GM23338 (cell line): ENCODE measurements at regions not wholly inside any gene's neighbourhood (a gene's known extent, or its start where the extent isn't known, plus 50 kb on each side); places are given as distances from the start of the nearest gene placed in this dataset.

ENCODE experiments used
- ATAC-seq: fragments of 200-7000 bp; cut with Tn5 transposase; 3 replicates; pipeline ENCODE4 v1.9.1; 2020
- DNase-seq: peaks from one replicate; pipeline ENCODE4 v3.0.0-alpha.2; 2015; ENCODE audit warnings: low spot score
- H2AFZ ChIP-seq: fragments of 200-600 bp; sonication (generic); 2 replicates; pipeline ENCODE4 v1.8.0; 2016; ENCODE audit warnings: antibody characterized with exemption, mild to moderate bottlenecking, moderate library complexity
- H3F3A ChIP-seq: fragments of 200-600 bp; sonication (generic); replicated peaks from 2 replicates; pipeline ENCODE4 v1.8.0; 2017; ENCODE audit warnings: antibody characterized with exemption, mixed run types, low read depth
- H3K27ac ChIP-seq: fragments of 200-600 bp; sonication (generic); 2 replicates; pipeline ENCODE4 v1.6.1; 2016; ENCODE audit warnings: low read depth
- H3K27me3 ChIP-seq: fragments of 200-600 bp; sonication (generic); 2 replicates; pipeline ENCODE4 v1.8.0; 2016; ENCODE audit warnings: mild to moderate bottlenecking, mixed run types, moderate library complexity; ENCODE audit not compliant: insufficient read depth
- H3K36me3 ChIP-seq: fragments of 200-600 bp; sonication (generic); 2 replicates; pipeline ENCODE4 v1.8.0; 2016; ENCODE audit warnings: mild to moderate bottlenecking; ENCODE audit not compliant: insufficient read depth
- H3K4me1 ChIP-seq: fragments of 200-600 bp; sonication (generic); 2 replicates; pipeline ENCODE4 v1.8.0; 2016; ENCODE audit warnings: mild to moderate bottlenecking, moderate library complexity; ENCODE audit not compliant: insufficient read depth
- H3K4me2 ChIP-seq: fragments of 200-600 bp; sonication (generic); 2 replicates; pipeline ENCODE4 v1.7.1; 2017; ENCODE audit warnings: mixed run types
- H3K4me3 ChIP-seq: fragments of 200-600 bp; sonication (generic); 2 replicates; pipeline ENCODE4 v1.6.1; 2016; ENCODE audit warnings: mixed run types
- H3K79me2 ChIP-seq: fragments of 200-600 bp; sonication (generic); replicated peaks from 2 replicates; pipeline ENCODE4 v1.8.0; 2017; ENCODE audit warnings: mild to moderate bottlenecking; ENCODE audit not compliant: insufficient read depth
- H3K9me2 ChIP-seq: fragments of 200-600 bp; sonication (generic); 2 replicates; pipeline ENCODE4 v1.8.0; 2017; ENCODE audit not compliant: insufficient read depth
- H4K20me1 ChIP-seq: fragments of 200-600 bp; sonication (generic); replicated peaks from 2 replicates; pipeline ENCODE4 v1.8.0; 2017; ENCODE audit warnings: mild to moderate bottlenecking; ENCODE audit not compliant: insufficient read depth
- H3K27ac Mint-ChIP-seq: 2 replicates; pipeline ENCODE4 v1.8.0; 2020; ENCODE audit warnings: inconsistent platforms, mild to moderate bottlenecking, moderate library complexity, mixed read lengths
- H3K27me3 Mint-ChIP-seq: 3 replicates; pipeline ENCODE4 v1.8.0; 2022; ENCODE audit warnings: low read depth, mild to moderate bottlenecking, moderate library complexity, mixed read lengths, inconsistent platforms; ENCODE audit not compliant: insufficient read depth, poor library complexity
- H3K36me3 Mint-ChIP-seq: 3 replicates; pipeline ENCODE4 v1.8.0; 2021; ENCODE audit warnings: low read depth, mild to moderate bottlenecking, inconsistent platforms, moderate library complexity, mixed read lengths
- H3K4me1 Mint-ChIP-seq: 3 replicates; pipeline ENCODE4 v1.8.0; 2020; ENCODE audit warnings: mild to moderate bottlenecking, inconsistent platforms, mixed read lengths
- H3K4me3 Mint-ChIP-seq: 3 replicates; pipeline ENCODE4 v1.8.0; 2021; ENCODE audit warnings: moderate library complexity, mild to moderate bottlenecking, inconsistent platforms, mixed read lengths
- H3K9me3 Mint-ChIP-seq: 3 replicates; pipeline ENCODE4 v1.8.0; 2020; ENCODE audit warnings: moderate library complexity, mild to moderate bottlenecking, inconsistent platforms, mixed read lengths
- CREB1 ChIP-seq: fragments of 250-450 bp; sonication (Bioruptor Pico); IDR thresholded peaks from 2 replicates; pipeline ENCODE4 v1.5.0; 2020; ENCODE audit warnings: low read depth, mild to moderate bottlenecking, moderate library complexity
- CTCF ChIP-seq, 2 experiments: fragments of 200-600 bp in 1 of 2; sonication (generic) in 1 of 2; conservative IDR thresholded peaks; 2 replicates each; pipeline versions ENCODE4 v1.5.1 to v1.6.1; 2016 to 2017; ENCODE audit warnings: antibody characterized with exemption in 2 of 2, low read depth in 2 of 2, mild to moderate bottlenecking in 2 of 2, moderate library complexity in 1 of 2
- ETS1 ChIP-seq: IDR thresholded peaks from 2 replicates; pipeline ENCODE4 v1.6.1; 2016; ENCODE audit warnings: antibody characterized with exemption
- EZH2 ChIP-seq: fragments of 200-600 bp; sonication (generic); IDR thresholded peaks from one replicate; pipeline ENCODE4 v1.8.0; 2017; ENCODE audit warnings: antibody characterized with exemption, mild to moderate bottlenecking, low read depth; ENCODE audit not compliant: unreplicated experiment
- EZH2phosphoT487 ChIP-seq: fragments of 200-600 bp; sonication (generic); IDR thresholded peaks from one replicate; pipeline ENCODE4 v1.8.1; 2018; ENCODE audit warnings: antibody characterized with exemption; ENCODE audit not compliant: unreplicated experiment
- JUNB ChIP-seq: IDR thresholded peaks from one replicate; pipeline ENCODE4 v1.6.1; 2016; ENCODE audit warnings: antibody characterized with exemption; ENCODE audit not compliant: unreplicated experiment
- NANOG ChIP-seq: IDR thresholded peaks from 2 replicates; pipeline ENCODE4 v1.6.1; 2016; ENCODE audit warnings: antibody characterized with exemption, borderline replicate concordance
- REST ChIP-seq: IDR thresholded peaks from one replicate; pipeline ENCODE4 v1.6.1; 2018; ENCODE audit warnings: antibody characterized with exemption; ENCODE audit not compliant: unreplicated experiment
- STAT1 ChIP-seq: IDR thresholded peaks from one replicate; pipeline ENCODE4 v1.6.1; 2016; ENCODE audit warnings: antibody characterized with exemption; ENCODE audit not compliant: unreplicated experiment
- ZNF114 ChIP-seq: fragments of 250-450 bp; sonication (Bioruptor Pico); IDR thresholded peaks from 2 replicates; pipeline ENCODE4 v1.5.0; 2020; ENCODE audit warnings: mild to moderate bottlenecking, moderate library complexity
- ZNF331 ChIP-seq: fragments of 250-450 bp; sonication (Bioruptor Pico); IDR thresholded peaks from 2 replicates; pipeline ENCODE4 v1.5.0; 2020; ENCODE audit warnings: low read depth, mild to moderate bottlenecking, moderate library complexity
- ZNF462 ChIP-seq: fragments of 250-450 bp; sonication (Bioruptor Pico); IDR thresholded peaks from 2 replicates; pipeline ENCODE4 v1.5.0; 2020; ENCODE audit warnings: mild to moderate bottlenecking, moderate library complexity

GRCh38 chr10:118234683-118235082 lies 107.4 kb downstream of the FAM204A start:
- H3K9me3 Mint-ChIP-seq: no peaks in the 10 kb centered on the region; the same call in 2 of the 3 replicates

More at GRCh38 chr10:118234683-118235082, 107.4 kb downstream of the FAM204A start:
- no peak overlapping the region for H3K4me3 Mint-ChIP-seq
- Histone ChIP-seq H3K79me2 (no peaks in the 10 kb centered on the region), H3K27ac (no peak overlapping the region), H3K9me2 (no peaks in the 10 kb centered on the region; the same call in 1 of the 2 replicates), H3K4me1 (no peaks in the 10 kb centered on the region), H4K20me1 (no peaks in the 10 kb centered on the region), H3K27me3 (no peaks in the 10 kb centered on the region), H3K36me3 (no peaks in the 10 kb centered on the region), H3K4me2 (no peak overlapping the region), H3K4me3 (no peak overlapping the region), H2AFZ (no peak overlapping the region), H3F3A (no peaks in the 10 kb centered on the region)
- ATAC-seq (no peak), DNase-seq (no peak)
- no peaks in the 10 kb centered on the region; the same call in 2 of the 3 replicates for H3K36me3 Mint-ChIP-seq
- H3K27ac Mint-ChIP-seq: no peak overlapping the region
- no peaks in the 10 kb centered on the region for H3K4me1 Mint-ChIP-seq
- TF ChIP-seq REST: no peak
- TF ChIP-seq JUNB: no peak
- TF ChIP-seq ZNF331 (CRISPR knock-in tag): no peak
- TF ChIP-seq CREB1: no peak
- TF ChIP-seq CTCF (conservative IDR thresholded peaks at IDR 0.05; ENCODE audit: low read depth in 2 of 2): no peak
- no peak for TF ChIP-seq ZNF114 (CRISPR knock-in tag)
- no peak for TF ChIP-seq STAT1
- no peak for TF ChIP-seq EZH2phosphoT487
- TF ChIP-seq ZNF462: no peak
- TF ChIP-seq NANOG: no peak
- no peak for TF ChIP-seq ETS1
- no peak for TF ChIP-seq EZH2
- H3K27me3 Mint-ChIP-seq: peaks cover 4% of the 10 kb centered on the region
